Trophoblast cell (in vitro differentiated cells and primary cell): ENCODE measurements at regions not wholly inside any gene's neighbourhood (a gene's known extent, or its start where the extent isn't known, plus 50 kb on each side); places are given as distances from the start of the nearest gene placed in this dataset.

Source experiments
- DNase-seq, 2 donors: peaks; one replicate each; pipeline ENCODE4 v3.0.0-alpha.2; 2016
- H2AFZ ChIP-seq: 2 replicates; pipeline ENCODE4 v1.6.1; 2013; ENCODE audit warnings: low read length, moderate library complexity, mild to moderate bottlenecking; ENCODE audit not compliant: insufficient read depth, poor library complexity
- H2AK5ac ChIP-seq: 2 replicates; pipeline ENCODE4 v1.6.1; 2013; ENCODE audit warnings: mild to moderate bottlenecking, low read length
- H2BK120ac ChIP-seq: 2 replicates; pipeline ENCODE4 v1.6.1; 2013; ENCODE audit warnings: low read length, mild to moderate bottlenecking, moderate library complexity; ENCODE audit not compliant: insufficient read depth, poor library complexity
- H2BK12ac ChIP-seq: 2 replicates; pipeline ENCODE4 v1.6.1; 2013; ENCODE audit warnings: mild to moderate bottlenecking, low read length, moderate library complexity
- H2BK5ac ChIP-seq: 2 replicates; pipeline ENCODE4 v1.6.1; 2013; ENCODE audit warnings: low read length, low read depth, moderate library complexity, mild to moderate bottlenecking; ENCODE audit not compliant: poor library complexity
- H3K14ac ChIP-seq: 2 replicates; pipeline ENCODE4 v1.6.1; 2013; ENCODE audit warnings: mild to moderate bottlenecking, low read length
- H3K18ac ChIP-seq: 2 replicates; pipeline ENCODE4 v1.6.1; 2013; ENCODE audit warnings: mild to moderate bottlenecking, low read length
- H3K23ac ChIP-seq: 2 replicates; pipeline ENCODE4 v1.6.1; 2013; ENCODE audit warnings: low read length
- H3K27ac ChIP-seq: 2 replicates; pipeline ENCODE4 v1.5.1; 2013; ENCODE audit warnings: low read depth, mild to moderate bottlenecking, inconsistent platforms, low read length, moderate library complexity
- H3K27me3 ChIP-seq: 2 replicates; pipeline ENCODE4 v1.6.1; 2013; ENCODE audit warnings: inconsistent platforms, mild to moderate bottlenecking, low read length, moderate library complexity; ENCODE audit not compliant: insufficient read depth
- H3K36me3 ChIP-seq, 2 experiments: 1 replicate in 1 of 2; 2 replicates in 1 of 2; pipeline ENCODE4 v1.6.1; 2013; ENCODE audit warnings: low read length in 2 of 2, mild to moderate bottlenecking in 2 of 2, moderate library complexity in 1 of 2; ENCODE audit not compliant: insufficient read depth in 2 of 2, control insufficient read depth in 1 of 2
- H3K4ac ChIP-seq: 2 replicates; pipeline ENCODE4 v1.6.1; 2013; ENCODE audit warnings: low read depth, mild to moderate bottlenecking, low read length, moderate library complexity
- H3K4me1 ChIP-seq, 2 experiments: 1 replicate in 1 of 2; 2 replicates in 1 of 2; pipeline ENCODE4 v1.6.1; 2013; ENCODE audit warnings: low read length in 2 of 2, mild to moderate bottlenecking in 2 of 2, moderate library complexity in 1 of 2; ENCODE audit not compliant: insufficient read depth in 2 of 2, control insufficient read depth in 1 of 2
- H3K4me2 ChIP-seq: 2 replicates; pipeline ENCODE4 v1.6.1; 2013; ENCODE audit warnings: inconsistent platforms, mild to moderate bottlenecking, low read length, moderate library complexity
- H3K4me3 ChIP-seq: 2 replicates; pipeline ENCODE4 v1.5.1; 2013; ENCODE audit warnings: mild to moderate bottlenecking, low read depth, low read length, inconsistent platforms
- H3K79me1 ChIP-seq: one replicate; pipeline ENCODE4 v1.6.1; 2013; ENCODE audit warnings: low read length
- H3K79me2 ChIP-seq: 2 replicates; pipeline ENCODE4 v1.6.1; 2013; ENCODE audit warnings: low read length, mild to moderate bottlenecking; ENCODE audit not compliant: control insufficient read depth, insufficient read depth, poor library complexity
- H3K9ac ChIP-seq: 2 replicates; pipeline ENCODE4 v1.6.1; 2013; ENCODE audit warnings: mild to moderate bottlenecking, low read length
- H3K9me3 ChIP-seq: 2 replicates; pipeline ENCODE4 v1.6.1; 2013; ENCODE audit warnings: low read depth, mild to moderate bottlenecking, control low read depth, inconsistent platforms, low read length; ENCODE audit not compliant: insufficient read depth
- H4K12ac ChIP-seq: 2 replicates; pipeline ENCODE4 v1.6.1; 2013; ENCODE audit warnings: low read depth, mild to moderate bottlenecking, low read length, moderate library complexity
- H4K8ac ChIP-seq: 2 replicates; pipeline ENCODE4 v1.6.1; 2013; ENCODE audit warnings: low read depth, mild to moderate bottlenecking, low read length, moderate library complexity
- H4K91ac ChIP-seq: one replicate; pipeline ENCODE4 v1.6.1; 2013; ENCODE audit warnings: low read depth, mild to moderate bottlenecking, low read length, moderate library complexity
- WGBS: extraction: QIAGEN DNeasy Blood & Tissue Kit; methylation state at CpG from one replicate; pipeline ENCODE4 v1.1.7; 2013; ENCODE audit warnings: missing lambda C conversion rate; ENCODE audit not compliant: insufficient read length, insufficient coverage; ENCODE audit errors: extremely low coverage; 5-methylcytosine and 5-hydroxymethylcytosine counted together

- Histone ChIP-seq H2BK120ac (no peak overlapping the region), H3K14ac (no peak overlapping the region), H3K4me3 (no peak overlapping the region), H3K27me3 (no peaks in the 10 kb centered on the region), H3K79me2 (no peaks in the 10 kb centered on the region), H3K4me2 (no peak overlapping the region), H2BK5ac (no peak overlapping the region), H3K18ac (no peak overlapping the region), H4K12ac (no peak overlapping the region), H3K9ac (no peak overlapping the region), H3K4ac (no peak overlapping the region), H4K91ac (no peak overlapping the region), H3K4me1 (no peaks in the 10 kb centered on the region), H3K27ac (no peak overlapping the region), H3K23ac (no peak overlapping the region), H2BK12ac (no peak overlapping the region), H2AK5ac (no peak overlapping the region), H4K8ac (no peak overlapping the region), H3K36me3 (no peaks in the 10 kb centered on the region), H3K9me3 (peaks cover 3% of the 10 kb centered on the region), H2AFZ (no peak overlapping the region), H3K79me1 (no peaks in the 10 kb centered on the region)
- DNase-seq: peak; percentile 71 to 74
- WGBS: no CpG with 5 or more reads among the region's 6 CpGs
These were observed 472.7 kb downstream of the CMPK2 start for GRCh38 chr2:6392966-6393365.

- peaks cover 3% of the 10 kb centered on the region for H3K9me3 ChIP-seq
These were observed 471.9 kb downstream of the CMPK2 start for GRCh38 chr2:6393819-6394218.

GRCh38 chr2:6394276-6394675 is 471.4 kb downstream of the CMPK2 start:
- no peaks in the 10 kb centered on the region for H3K4me1 ChIP-seq
- no CpG with 5 or more reads among the region's 2 CpGs for WGBS
- no peak for DNase-seq

More at GRCh38 chr2:6393819-6394218, 471.9 kb downstream of the CMPK2 start:
- Histone ChIP-seq H4K91ac (no peak overlapping the region), H3K18ac (no peak overlapping the region), H4K12ac (no peak overlapping the region), H3K14ac (no peak overlapping the region), H2AFZ (no peak overlapping the region), H3K79me2 (no peaks in the 10 kb centered on the region), H3K4me3 (no peak overlapping the region), H3K27ac (no peak overlapping the region), H2BK12ac (no peak overlapping the region), H3K36me3 (no peaks in the 10 kb centered on the region), H3K9ac (no peak overlapping the region), H3K4me2 (no peak overlapping the region), H3K27me3 (no peaks in the 10 kb centered on the region), H3K4me1 (no peaks in the 10 kb centered on the region), H4K8ac (no peak overlapping the region), H2BK120ac (no peak overlapping the region), H3K23ac (no peak overlapping the region), H2BK5ac (no peak overlapping the region), H3K79me1 (no peaks in the 10 kb centered on the region), H3K4ac (no peak overlapping the region), H2AK5ac (no peak overlapping the region)
- DNase-seq: no peak
- no CpG with 5 or more reads among the region's 3 CpGs for WGBS

GRCh38 chr2:6398421-6398820 is 467.3 kb downstream of the CMPK2 start:
- Histone ChIP-seq H3K18ac (no peak overlapping the region), H2BK120ac (no peak overlapping the region), H3K36me3 (no peaks in the 10 kb centered on the region), H2BK5ac (no peak overlapping the region), H3K4me3 (no peak overlapping the region), H3K4me2 (no peak overlapping the region), H3K4ac (no peak overlapping the region), H3K27ac (no peak overlapping the region), H2AFZ (no peak overlapping the region), H2AK5ac (no peak overlapping the region), H4K12ac (no peak overlapping the region), H3K23ac (no peak overlapping the region), H4K8ac (no peak overlapping the region), H3K79me1 (no peaks in the 10 kb centered on the region), H3K14ac (no peak overlapping the region), H3K27me3 (no peaks in the 10 kb centered on the region), H4K91ac (no peak overlapping the region), H3K9me3 (no peaks in the 10 kb centered on the region), H2BK12ac (no peak overlapping the region), H3K79me2 (no peaks in the 10 kb centered on the region), H3K9ac (no peak overlapping the region), H3K4me1 (no peaks in the 10 kb centered on the region)
- DNase-seq: peak in 1 of 2 donors; percentile 43
- no CpG with 5 or more reads among the region's 2 CpGs for WGBS

More at GRCh38 chr2:6394276-6394675, 471.4 kb downstream of the CMPK2 start:
- Histone ChIP-seq H3K4me3 (no peak overlapping the region), H3K36me3 (no peaks in the 10 kb centered on the region), H3K18ac (no peak overlapping the region), H4K12ac (no peak overlapping the region), H3K14ac (no peak overlapping the region), H3K79me1 (no peaks in the 10 kb centered on the region), H2BK120ac (no peak overlapping the region), H2AFZ (no peak overlapping the region), H3K27ac (no peak overlapping the region), H3K4me2 (no peak overlapping the region), H3K27me3 (no peaks in the 10 kb centered on the region), H2BK12ac (no peak overlapping the region), H2BK5ac (no peak overlapping the region), H3K23ac (no peak overlapping the region), H3K4ac (no peak overlapping the region), H3K79me2 (no peaks in the 10 kb centered on the region), H4K91ac (no peak overlapping the region), H4K8ac (no peak overlapping the region), H3K9me3 (peaks cover 3% of the 10 kb centered on the region), H3K9ac (no peak overlapping the region), H2AK5ac (no peak overlapping the region)
